ENCODE measurements at regions not wholly inside any gene's neighbourhood (a gene's known extent, or its start where the extent isn't known, plus 50 kb on each side); places are given as distances from the start of the nearest gene placed in this dataset.

GRCh38 chr9:1434811-1435210 is 384.7 kb downstream of the DMRT2 start:
- DNase-seq, result no peak

- no peak for DNase-seq
Observed at GRCh38 chr9:1440256-1440655, 390.1 kb downstream of the DMRT2 start.

- no peak for DNase-seq
Observed at GRCh38 chr9:1442105-1442504, 391.9 kb downstream of the DMRT2 start.

- DNase-seq, result no peak
Observed at GRCh38 chr9:1443450-1443849, 393.3 kb downstream of the DMRT2 start.

- no peak for DNase-seq
Observed at GRCh38 chr9:1446671-1447070, 396.5 kb downstream of the DMRT2 start.

DNA sequence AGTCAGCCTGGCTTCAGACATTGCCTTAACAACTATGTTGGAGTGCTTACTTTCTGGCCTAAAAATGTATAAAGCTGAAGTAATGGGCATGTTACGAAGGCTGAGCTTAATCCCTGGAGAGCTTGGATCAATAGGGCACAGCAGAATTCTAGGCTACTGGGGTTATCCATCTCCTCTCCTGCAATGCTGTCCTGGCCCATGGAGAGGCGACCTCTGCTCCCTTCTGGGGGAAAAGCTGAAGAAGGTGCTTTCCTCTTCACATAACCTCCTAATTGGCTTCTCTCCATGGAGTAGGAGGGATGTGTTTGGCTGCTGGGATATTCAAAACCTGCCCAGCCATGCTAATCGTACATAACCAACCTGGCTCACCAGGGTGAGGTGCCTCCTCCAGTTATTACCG is 403.5 kb downstream of the DMRT2 start:
- no peak for DNase-seq

DNA sequence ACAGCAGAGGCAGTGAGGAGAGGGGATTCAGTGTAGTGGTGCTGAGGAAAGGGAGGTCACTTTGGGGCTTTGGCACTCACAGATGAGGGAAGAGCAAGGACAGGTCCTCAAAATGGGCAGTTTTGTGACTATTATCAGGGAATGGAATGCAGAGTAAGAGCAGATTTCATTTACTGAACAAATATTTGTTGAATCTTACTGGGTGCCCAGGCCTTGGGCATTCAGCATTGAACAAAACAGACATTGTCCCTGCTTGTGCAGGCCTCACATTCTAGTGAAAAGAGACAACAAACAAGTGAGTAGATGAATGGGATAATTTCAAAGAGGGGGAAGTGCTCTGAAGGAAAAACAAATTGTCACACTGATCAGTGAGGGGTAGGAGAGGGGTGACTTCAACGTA is 404.1 kb downstream of the DMRT2 start:
- DNase-seq, result no peak

DNA sequence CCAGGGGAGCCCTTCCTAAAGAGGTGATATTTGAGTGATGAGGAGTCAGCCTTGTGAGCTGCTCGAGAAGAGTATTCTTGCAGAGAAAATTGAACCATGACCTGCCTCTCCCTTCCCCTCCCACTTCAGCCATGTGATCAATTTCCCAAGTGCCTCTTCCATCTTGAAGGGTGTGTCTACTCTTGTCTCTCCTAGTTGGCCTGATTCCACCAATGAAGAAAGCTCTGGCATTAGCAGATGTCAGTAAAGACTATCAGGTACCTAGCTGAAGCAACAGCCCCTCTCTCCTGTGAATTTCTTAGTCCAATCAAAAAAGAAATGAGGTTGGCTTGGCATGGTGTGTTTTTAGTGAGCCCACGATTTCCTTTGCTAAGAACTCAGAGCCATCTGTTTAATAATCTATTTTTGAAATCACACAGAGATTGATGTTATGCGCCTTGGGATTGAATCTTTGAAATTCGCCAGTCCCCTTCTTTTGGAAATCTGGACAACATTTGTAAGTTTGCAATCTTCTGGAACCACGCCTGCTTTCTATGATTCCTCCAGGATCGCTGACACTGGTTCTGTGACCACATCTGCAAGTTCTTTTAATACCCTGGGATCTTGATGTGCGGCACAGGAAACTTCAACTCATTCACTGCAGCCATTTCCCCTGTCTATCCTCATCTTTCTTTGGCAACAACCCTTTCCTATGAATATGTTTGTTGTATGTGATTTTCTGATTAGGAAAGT is 404.6 kb downstream of the DMRT2 start:
- DNase-seq, result no peak

DNA sequence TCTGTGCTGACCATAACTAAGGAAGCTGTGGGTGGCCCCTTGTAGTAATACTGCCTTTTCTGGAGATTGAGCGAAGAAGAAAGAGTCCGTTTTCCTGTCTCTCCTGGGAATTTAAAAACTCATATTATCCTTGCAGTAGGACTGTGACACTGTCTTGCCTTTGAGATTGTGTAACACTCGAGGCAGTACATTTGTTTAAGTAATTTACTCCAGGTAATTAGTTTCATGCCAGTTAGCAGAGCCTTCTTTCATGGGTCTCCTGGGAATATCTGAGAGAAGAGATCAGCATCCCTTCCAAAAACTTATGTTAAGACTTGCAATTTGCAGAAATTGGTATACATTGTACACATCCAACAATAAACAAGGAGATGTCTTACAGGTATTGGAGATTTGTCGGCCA is 405.6 kb downstream of the DMRT2 start:
- no peak for DNase-seq

DNA sequence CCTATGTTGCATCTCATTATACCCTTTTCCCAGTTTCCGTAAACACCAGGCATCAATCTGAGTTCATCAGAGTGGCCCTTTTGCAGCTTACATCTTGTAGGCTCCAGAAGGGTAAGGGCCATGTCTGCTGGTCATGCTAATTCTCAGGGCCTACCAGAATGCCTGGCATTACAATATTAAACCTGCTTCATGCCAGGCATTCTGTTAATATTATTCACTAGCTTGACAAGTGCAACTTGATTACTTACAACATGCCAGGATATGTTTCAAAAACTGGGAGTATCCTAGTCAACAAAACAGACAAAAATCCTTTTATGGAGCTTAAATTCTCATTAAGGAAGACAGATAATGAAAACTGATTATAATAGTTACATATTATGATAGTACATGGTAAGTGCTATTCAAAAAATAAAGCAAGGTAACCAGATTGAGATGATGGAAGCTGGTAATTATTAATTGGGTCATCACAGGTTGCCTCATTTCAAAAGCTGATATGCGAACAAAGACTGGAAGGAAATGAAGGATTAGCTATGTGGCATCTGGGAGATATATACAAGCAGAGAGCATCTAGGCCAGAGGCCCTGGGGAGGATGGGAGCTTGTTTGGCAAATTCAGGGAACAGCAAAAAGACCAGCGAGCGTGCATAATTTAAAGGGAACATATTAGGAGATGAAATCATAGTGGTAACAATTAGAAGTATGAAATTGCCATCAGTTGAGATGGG is 406.3 kb downstream of the DMRT2 start:
- no peak for DNase-seq

- no peak for DNase-seq
Observed at GRCh38 chr9:1457460-1457859, 407.3 kb downstream of the DMRT2 start.

- no peak for DNase-seq
Observed at GRCh38 chr9:1458503-1458902, 408.3 kb downstream of the DMRT2 start.

DNA sequence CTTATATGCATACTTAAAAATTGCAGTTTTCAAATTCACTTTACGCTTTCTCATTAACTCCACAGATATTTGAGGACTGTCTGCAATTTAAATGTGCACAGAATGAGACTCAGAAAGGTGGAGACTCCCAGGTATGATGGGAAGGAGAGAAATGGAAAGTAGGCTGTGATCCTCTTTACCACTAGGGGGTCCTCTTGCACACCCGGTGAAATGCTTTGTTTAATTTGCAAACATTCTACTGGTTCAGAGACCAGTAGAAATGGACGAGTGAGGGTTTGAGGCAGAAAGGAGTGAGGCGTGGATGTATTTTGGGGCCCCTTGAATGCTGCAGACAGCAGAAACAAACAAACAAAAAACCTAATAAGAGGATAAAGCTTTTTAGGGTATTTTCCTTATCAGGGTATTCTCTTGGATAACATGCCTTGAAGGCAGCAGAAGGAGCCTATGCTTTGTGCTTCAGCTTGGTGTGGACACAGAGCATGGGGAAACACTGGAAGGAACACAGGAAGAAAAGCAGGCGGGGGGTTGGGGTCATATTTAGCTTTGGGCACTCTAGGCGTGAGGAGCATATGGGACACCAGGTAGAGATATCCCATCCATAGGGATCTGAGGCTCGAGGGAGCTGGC is 410.1 kb downstream of the DMRT2 start:
- DNase-seq, result no peak

DNA sequence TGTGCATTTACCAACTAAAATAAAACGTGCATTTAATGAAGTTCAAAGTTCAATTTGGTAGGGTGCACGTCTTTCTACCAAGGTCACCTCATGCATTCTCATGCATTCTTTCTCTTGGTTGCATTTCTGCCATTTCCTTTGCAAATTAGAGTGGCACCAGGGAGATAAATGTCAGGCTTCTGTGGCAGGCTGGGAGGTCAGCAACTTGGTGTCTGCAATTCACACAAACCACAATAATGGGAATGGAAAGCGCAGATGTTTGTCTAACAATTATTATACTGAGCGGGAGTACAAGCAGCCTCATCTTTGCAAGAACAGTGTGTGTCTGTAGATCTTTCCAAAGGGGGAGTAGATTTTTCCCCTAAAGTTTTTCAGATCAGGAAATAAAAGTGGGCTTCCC is 411.7 kb downstream of the DMRT2 start:
- no peak for DNase-seq

- no peak for DNase-seq
Observed at GRCh38 chr9:1462626-1463308, 412.6 kb downstream of the DMRT2 start.

GRCh38 chr9:1469996-1470395 is 419.8 kb downstream of the DMRT2 start:
- DNase-seq, result no peak

DNA sequence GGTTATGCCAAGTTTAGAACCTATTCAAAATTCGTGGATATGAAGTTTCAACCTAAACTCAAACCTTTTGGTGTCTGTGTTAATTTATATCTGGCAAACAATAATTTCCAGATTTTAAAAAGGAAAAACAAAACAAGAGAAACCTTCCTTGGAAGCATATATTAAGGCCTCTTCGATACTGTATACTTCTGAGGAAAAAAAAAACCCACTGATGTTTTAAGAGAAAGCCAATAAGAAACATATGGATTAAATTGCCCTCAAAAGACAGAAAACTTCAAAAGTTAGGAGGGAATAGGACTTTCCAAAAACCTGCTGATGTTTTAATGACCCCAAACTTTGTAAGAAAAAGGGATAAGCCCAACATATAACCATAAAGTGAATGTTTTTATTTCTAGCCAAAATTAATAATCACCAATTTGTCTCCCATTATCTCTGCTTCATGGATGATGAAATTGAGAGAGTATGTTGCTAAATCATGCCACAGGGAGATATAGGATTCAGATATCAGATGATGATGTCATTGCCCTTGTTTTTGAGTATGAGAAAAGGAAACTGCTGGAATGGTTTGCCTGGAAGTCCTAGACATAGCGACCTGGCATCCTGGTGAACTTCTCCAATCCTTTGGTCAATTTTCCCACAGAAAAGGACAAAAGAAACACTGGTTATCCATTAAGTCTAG is 423.9 kb downstream of the DMRT2 start:
- no peak for DNase-seq

DNA sequence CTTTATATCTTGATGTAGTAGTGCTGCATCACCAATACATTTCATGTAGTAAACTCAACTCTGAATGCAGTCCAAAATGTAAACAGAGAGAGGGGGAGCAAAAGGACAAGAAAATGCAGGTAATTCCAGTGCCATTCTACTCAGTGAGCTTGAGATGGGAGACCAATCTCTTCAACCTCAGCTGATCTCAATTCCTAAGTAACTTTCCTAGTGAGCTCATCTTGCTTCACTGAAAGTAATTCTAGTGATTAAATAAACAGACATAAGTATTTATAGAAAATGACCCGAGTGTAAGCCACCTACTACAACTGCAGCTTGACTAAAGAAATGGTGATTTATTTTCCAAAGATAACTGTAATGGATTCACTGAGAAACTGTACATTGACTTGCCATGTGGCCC is 424.5 kb downstream of the DMRT2 start:
- no peak for DNase-seq

- no peak for DNase-seq
Observed at GRCh38 chr9:1490341-1491232, 440.4 kb downstream of the DMRT2 start.

- no peak for DNase-seq
Observed at GRCh38 chr9:1492156-1492555, 442.0 kb downstream of the DMRT2 start.

DNA sequence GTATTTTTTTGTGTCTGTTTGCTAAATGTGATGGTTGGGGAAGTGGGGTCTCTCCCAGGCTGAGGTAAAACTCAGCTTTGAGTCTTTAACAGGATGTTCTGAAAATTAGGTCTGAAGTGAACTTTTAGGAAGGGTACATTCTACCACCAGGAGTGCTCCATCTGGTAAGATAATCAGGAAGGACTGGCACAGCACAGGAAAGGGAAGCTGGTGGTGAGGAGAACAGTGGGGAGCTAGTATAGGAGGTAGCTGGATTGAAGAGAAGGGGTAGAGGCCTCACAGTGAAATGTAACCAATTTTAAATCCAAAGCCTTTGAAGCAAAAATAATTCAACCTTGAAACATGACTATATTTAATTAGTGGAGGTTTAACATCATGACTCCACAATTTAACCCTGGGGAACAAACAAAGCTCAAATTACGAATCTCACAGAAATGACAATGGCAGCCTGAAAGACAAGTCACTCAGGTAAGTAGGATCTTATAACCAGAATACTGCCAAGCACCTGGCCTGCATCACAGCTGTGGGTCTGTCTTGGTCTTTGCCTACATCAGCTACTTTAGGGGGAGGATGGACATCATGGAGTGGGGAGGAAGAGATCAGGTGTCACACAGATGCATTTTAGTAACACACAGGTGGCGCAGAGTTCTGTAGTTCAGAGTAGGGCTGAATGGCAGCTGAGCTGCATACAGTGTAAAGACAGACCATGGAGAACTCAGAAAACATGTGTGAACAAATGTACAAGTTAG is 445.3 kb downstream of the DMRT2 start:
- DNase-seq, result no peak

Data from NCI-H1092 treated with DMSO at 0.1 percent for 48 hours (cell line).